DMS53 (cell line): ENCODE measurements at regions not wholly inside any gene's neighbourhood (a gene's known extent, or its start where the extent isn't known, plus 50 kb on each side); places are given as distances from the start of the nearest gene placed in this dataset.
"Not testable (repeated sequence)": the region's sequence is repeated elsewhere in the genome, so short reads cannot be mapped to it uniquely, and the experiment has no call there.

ENCODE experiments used
- DNase-seq: peaks from one replicate; lab custom pipeline; 2025; lab: John Stamatoyannopoulos, UW

DNA sequence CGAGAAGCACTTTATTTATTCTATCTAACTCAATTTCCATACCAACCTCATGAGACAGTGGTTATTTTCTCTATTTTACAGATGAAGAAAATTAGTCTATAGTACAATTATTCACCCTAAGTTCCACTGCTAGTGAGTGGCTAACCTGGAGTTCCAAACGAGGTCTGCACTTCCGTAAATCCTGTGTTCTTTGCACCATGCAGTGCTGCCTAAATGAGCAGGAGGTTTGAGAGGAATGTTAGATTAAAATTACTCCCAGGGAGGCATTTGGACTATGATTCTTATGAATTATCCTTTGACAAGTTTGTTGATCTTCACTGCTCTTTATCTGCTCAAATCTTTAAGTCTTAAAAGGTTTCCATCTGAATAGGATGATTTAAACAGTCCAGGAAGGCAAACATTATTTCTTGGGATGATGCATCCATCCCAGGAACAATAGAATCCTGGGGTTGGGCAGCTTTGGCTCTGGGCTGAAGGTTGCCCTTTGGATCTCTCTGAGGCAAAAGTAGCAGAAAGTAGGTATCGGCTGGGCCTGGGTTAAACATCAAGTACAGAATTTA is 400.8 kb downstream of the REEP3 start:
- no peak for DNase-seq

DNA sequence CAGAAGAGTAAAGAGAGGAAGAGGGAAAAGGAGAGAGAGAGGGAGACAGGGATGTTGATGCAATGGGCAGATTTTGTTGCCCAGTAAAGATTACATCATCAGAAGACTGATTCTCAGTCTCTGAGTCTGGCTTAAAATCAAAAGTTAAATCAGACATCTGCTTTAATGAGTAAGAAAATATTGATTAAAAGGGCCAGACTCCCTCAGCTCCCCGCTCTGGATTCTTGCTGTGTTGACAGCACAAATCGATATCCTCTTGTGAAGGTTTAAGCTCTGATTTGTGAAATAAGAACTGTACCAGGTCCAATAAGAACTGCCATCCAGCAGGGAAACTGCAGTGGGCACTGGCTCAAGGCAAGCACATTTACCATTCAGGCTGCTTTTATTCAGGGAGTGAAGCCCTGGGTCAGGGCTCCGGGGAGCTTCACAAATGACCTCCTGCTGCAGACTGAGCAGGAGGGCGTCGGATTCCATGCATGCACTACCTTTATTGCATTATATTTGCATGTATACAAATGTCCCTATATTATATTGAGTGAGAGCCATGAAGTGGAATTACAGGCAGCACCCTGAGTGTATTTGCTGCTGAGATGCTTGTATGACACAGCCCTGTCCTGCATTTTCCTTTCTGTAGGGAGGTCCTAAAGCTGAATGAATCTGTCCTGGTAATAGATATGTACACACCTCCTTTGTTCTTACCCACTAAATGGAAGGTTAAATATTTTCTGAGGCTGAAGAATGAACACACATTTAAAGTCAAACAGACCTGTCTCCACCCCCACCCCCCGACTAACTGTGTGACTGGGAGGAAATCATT is 401.5 kb downstream of the REEP3 start:
- DNase-seq: peak; percentile 32

DNA sequence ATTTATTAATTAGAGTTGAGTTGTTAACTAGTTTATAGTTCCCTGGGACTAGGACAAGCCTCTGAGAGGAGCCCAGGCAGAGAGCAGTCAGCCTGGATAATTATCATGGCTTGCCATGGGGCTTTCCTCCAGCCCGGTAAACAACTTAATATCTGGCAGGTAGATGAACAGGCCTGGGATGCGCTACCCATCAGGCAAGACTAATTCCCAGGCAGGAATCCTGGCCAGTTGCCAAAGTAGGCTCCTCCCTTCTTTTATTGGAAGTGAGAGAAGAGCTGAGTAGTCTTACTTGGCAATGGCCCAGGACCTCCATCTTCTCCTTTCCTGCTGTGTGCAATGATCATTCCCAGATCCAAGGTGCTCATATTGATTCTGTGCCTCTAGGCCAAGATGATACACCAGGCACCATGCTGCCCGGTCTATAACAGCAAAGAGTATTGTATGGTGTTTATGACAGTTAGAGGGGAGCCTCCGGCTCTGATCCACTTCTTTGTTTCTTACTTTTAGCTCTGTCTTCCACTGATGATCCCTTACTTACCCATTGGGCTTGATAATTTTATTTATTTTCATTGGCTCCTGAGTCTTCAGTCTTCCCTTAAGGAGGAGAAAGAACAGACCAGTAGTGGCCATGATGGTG is 408.7 kb downstream of the REEP3 start:
- peak; percentile 30 for DNase-seq

DNA sequence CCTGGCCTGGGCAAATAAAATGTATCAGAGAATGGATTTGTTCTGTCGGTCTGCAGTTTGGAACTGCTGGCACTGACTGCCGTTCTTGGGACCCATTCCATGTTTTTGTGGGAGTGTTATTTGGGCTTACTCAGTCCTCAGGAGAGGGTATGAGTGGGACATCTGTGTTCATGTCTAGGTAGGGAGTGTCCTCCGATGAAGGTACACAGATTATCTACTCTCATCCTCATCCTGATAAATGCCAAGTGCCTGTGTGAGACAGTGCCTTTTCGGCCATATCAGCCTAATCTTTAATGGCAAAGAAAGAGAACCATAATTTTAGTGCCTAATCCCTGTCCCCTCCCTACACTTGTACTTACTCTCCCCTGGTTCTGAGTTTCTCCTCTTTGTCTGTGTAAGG is 409.4 kb downstream of the REEP3 start:
- DNase-seq: no peak

DNA sequence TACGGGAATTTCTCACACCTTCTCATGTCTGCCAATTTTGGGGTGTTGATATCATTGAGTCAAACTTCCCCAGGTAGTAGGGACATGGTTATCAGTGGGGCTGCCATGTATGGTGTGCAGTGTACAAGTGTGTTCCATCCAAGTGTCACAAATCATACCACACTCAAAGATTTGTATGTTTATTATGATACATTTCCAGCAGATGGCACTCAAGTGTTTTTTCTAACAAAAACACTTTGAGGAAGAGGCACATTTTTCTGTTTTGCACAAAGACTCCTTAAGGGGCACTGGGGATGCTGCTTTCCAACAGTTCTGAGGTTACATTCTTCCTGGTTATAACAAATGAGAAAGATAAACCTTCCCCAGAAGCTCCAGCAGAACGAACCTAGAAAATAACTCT is 414.5 kb downstream of the REEP3 start:
- DNase-seq: peak; percentile 50

DNA sequence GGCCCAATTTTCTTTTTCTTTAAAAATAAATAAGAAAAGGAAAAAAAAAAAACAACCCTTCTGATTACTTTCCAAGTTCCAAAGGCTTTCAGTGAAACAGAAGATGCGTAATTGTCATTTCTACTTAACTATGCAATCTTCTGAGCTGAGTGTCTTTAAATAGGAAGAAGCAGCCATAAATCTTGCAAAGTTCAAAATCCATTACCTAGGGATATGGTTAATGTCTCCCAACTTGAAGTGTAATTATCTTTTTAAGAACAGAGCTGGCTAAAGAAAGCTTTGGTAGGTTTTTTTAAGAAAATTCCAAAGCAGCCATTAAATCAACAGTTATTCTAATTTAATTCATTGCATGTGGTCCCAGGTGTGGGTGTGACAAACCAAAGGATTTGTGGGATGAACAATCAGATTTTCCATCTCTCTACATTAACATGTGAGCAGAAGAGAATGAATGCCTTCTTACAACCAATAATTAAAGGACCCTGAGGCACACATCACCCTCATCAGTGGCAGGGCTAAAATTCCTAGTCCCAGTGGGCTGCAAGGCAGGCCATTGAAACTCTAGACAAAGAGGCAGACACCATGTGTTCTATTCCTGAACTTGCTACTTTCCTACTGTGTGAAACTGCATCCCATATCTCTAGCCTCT is 419.2 kb downstream of the REEP3 start:
- DNase-seq: no peak

DNA sequence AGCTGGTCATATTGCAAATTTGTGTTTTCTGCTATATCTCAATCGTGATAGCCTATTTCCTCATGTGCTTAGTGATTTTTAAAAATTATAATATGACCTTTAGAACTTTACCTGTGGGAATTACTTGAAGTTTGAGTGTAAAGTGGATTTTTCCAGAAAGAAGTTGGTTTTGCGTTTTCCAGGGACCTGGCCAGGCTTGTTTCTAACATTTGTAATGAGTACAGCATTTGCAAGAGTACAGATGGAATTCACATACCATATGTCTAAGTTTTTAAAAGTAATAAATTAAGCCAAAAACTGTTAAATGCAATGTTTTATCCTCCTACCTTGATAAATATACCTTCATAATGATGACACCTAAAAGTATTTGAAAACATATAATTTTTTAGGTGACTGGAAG is 443.2 kb downstream of the REEP3 start:
- DNase-seq: no peak

DNA sequence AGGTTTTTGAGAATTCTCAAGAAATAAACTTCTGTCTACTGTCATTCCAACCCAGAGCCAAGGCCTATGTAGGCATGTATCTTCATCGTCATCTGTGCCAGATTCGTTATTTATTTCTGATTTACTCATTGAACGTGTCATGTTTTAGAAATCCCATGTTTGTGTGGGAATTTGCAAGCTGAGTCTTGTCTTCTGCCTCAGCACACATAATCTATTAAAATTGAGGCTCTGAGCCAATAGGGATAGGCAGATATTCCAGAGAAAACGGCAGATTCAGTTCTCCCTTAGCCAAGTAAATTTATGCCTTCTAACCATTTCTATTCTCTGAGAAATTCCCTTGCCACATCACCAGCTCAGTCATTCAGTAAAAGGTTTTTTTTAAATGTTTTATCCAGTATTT is 444.6 kb downstream of the REEP3 start:
- DNase-seq: no peak

DNA sequence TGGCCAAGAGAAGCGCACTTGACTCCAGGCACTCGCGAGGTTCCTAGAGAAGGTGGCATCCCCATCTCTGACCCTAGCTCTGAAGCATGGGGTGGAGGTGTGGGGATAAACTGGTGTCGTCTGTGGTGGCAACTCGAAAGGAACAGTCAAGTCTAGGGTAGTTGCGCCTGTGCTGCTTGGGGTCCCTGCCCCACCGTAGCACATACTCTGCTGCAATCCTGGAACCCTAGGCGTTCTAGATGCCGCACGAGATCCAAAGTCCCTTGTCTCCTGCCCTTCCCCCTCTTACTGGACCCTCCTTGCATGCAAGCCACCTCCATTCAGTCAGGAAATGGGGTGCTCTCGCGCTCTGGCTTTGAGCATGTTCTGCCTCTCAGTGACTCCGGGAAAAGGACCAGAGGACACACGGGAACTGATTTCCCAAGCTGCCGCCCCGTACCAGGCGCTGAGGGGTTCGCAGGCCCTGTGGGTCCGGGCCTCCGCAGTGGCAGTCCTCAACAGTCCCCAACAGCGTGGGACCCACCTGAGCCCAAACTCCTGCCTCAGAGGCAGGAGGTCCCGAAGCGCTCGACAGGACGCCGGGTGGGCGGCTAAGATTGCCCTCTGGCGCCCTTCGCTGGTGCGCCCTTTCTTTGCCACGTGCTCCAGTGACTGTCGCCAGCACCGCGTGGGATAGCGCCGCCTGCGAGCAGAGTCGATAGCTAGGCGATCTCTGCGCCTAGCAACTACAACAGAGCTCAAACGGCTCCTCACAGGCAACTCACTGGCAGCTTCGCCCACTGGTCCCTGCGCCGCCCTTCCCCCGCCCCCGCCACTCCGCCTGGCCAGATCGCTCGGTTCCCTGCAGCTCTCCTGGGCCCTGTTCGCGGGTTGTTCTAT is 452.0 kb downstream of the REEP3 start:
- no peak for DNase-seq

DNA sequence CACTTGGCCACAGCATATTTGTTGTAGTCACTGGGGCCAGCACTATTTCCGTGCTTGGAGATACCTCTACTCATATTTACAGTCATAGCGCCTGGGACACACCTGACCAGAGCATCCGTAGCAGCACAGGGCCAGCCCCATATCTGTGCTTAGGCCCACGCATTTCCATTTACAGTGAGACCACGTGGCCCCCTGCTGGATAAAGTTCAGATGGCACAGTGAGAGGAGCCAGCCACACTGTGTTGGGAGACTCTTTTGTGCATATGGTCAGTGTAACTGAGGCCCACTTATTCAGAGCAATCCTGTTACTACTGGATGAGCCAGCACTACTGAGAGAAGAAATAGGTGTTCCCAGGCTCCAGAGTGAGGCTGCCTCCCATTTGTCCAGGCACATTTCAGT is 455.3 kb downstream of the REEP3 start:
- DNase-seq: peak; percentile 72

DNA sequence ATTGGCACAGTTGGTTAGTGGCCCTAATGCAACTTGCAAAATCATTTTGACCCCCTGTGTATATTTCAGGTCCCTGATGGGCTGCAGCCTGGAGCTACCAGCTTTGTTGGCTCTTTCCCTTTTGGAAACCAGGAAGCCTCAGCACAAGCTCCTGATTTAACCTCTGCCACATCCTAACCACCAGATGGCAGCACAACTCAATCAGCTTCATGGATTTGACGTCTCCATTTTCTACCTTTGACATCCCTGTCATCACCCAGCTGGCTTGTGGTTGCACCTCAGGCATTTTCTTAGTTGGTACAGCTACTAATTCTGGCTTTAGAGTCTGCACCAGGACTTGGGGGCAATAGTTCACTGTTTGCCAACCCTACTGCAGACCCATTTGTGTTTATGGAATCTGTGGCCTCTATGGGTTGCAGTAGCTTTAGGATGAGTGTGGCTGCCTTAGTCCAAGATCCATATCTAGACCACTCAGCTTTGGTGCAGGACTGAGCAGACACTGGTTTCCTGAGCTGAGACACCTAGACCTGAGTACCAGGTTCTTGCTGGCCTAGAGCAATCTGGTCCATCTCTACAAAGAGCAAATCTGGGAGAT is 456.2 kb downstream of the REEP3 start:
- peak; percentile 81 for DNase-seq

DNA sequence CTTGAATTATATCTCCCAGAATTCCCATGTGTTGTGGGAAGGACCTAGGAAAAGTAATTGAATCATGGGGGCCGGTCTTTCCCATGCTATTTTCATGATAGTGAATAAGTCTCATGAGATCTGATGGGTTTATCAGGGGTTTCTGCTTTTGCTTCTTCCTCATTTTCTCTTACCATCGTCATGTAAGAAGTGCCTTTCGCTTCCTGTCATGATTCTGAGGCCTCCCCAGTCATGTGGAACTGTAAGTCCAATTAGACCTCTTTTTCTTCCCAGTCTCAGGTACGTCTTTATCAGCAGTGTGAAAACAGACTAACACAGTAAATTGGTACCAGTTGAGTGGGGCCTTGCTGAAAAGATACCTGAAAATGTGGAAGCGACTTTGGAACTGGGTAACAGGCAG is 459.7 kb downstream of the REEP3 start:
- not testable (repeated sequence) for DNase-seq

DNA sequence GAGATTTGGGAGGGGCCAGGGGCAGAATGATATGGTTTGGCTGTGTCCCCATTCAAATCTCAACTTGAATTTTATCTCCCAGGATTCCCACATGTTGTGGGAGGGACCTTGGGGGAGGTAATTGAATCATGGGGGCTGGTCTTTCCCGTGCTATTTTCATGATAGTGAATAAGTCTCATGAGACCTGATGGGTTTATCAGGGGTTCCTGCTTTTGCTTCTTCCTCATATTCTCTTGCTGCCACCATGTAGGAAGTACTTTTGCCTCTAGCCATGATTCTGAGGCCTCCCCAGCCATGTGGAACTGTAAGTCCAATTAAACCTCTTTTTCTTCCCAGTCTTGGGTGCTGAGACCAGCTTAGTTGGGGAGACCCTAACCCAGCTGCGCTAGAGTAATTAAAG is 462.9 kb downstream of the REEP3 start:
- not testable (repeated sequence) for DNase-seq

DNA sequence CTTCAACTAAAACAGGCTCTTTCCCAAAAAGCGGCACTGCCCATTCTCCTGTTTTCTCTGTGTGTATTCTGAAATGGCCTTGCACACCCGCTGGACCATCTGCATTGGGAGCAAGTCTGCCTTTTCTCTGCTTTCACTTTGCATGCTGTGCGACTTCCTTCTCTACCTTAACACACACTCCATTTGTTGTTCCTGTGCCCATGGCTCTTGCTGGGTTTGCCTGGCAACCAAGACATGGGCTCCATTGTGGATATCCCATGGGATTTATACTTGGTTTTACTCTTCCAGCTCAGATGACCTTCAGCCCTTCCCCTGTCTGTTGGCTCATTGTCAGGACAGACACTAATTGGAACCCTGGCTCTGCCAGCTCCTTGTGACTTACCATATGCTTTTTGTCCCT is 465.3 kb downstream of the REEP3 start:
- no peak for DNase-seq

DNA sequence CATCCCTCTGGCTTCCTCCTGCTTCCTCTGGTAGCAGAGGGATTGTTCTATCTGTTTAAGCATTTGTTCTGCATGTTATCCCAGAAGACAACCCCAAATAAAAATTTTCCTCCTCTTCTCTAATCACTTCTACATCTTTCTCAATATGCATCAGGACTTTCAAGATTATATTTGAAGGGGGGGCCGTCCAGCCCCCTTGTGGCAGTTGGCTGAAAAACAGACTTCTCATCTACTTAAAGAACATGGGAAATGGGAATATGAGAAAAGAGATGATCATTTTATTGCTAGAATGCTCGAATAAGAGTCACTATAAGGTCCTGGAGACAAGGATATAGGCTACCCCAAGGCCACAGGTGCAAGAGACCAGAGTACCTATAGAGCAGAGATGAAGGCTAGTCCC is 466.0 kb downstream of the REEP3 start:
- no peak for DNase-seq

DNA sequence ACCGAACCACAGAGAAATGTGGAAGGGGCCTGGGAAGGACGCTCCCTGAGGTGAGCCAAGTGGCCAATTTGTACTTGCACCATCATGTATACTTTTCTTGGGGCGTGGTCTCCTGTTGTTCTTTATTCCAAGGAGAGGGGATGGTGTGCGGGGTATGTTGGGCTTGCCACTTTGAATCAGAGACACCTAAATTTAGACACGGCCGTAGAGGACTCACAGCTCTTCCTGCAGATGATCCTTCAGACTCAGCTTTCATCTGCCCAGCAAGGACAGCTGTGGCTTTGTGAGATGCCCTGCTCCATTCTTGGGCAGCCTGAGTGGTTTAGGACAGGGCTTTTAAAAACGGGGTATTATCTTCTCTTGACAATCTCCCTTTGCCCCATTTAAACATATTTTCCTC is 473.2 kb downstream of the REEP3 start:
- DNase-seq: no peak

DNA sequence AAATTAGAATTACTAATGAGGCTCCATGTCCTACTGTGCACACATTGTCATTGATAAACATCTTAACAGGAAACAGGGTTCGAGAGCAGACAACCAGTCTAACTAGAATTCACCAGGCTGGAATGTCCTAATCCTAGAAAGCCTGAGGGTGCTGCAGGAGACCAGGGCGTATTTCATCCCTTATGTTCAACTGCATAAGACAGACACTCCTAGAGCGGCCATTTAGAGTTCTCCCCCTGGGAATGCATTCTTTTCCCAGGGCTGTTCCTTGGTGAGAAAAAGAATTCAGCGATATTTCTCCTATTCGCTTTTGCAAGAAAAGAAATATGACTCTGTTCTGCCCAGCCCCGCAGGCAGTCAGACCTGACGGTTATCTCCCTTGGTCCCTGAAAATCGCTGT is 486.0 kb downstream of the REEP3 start:
- peak; percentile 20 for DNase-seq

DNA sequence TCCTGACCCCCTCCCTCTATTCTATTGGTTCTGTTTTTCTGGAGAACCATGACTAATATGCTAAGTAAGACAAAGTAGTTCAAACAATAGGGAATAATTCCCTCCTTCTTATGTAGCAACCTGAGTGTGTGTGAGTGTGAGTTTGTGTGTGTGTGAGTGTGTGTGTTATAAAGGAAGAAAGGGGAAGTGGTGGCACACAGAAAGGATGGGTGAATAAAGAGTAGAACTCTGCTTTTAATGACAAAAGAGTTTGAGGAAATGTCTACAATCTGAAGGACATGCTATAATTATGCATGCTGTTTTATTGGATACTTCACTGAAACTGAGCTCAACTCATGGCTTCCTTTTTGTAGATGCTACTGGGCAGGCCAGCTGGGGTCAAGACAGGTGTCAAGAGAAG is 489.5 kb downstream of the REEP3 start:
- DNase-seq: no peak

DNA sequence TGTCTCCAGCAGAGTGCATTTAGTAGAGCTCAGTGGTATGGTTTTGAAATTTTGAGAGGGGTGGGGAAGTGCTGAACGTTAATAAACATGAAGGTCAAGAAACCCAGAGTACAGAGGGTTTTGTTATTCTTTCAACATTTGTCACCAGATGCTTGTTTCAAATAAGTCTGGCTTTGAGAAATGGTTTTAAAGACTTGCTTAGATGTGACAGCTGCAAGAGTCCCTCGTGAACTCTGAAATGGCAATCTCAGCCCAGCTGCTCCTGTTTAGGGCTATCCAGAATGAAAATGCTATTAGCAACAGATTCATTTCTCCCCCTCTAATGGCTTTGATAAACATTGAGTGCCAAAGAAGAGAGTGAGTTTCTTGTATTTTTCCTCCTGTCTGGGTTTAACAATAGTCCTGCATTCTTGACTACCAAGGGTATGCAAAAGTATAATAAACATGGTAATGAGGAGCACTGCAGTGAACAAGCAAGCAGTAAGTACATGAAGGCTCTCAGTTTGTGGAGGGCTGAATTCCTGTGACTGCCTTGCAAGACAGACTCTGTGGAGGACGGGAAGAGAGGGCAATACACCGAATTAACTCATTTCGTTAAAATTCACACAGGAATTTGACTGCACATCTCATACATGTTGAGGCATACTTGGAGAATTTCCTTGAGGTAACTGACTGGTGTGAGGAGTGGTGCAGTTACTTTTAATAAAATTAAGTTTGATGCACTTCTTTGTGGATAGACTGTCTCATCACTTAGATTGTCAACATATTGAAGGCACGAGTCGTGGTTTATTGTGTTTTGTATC is 490.9 kb downstream of the REEP3 start:
- DNase-seq: no peak

DNA sequence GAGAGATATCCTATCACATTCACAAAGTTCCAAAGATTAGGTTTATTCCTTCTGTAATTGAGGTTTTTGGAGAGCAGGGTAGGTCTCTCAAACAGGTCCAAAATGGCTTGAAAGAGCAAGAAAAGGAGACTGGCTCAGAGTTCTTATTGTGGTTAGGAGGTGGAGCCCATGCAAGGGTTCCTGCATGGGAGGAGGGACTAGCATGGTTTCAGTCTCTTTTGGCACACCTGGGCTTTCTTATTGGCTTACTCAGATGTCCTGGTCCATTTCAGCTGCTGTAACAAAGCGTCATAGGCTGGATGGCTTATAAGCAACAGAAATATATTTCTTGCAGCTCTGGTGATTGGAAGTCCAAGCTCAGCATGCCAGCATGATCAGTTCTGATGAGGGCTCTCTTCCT is 493.1 kb downstream of the REEP3 start:
- no peak for DNase-seq
